Neuron (in vitro differentiated cells): ENCODE measurements at regions not wholly inside any gene's neighbourhood (a gene's known extent, or its start where the extent isn't known, plus 50 kb on each side); places are given as distances from the start of the nearest gene placed in this dataset.
"Not testable (repeated sequence)": the region's sequence is repeated elsewhere in the genome, so short reads cannot be mapped to it uniquely, and the experiment has no call there.

Experiments used
- H2AFZ ChIP-seq: one replicate; pipeline ENCODE4 v1.6.1; 2013; ENCODE audit warnings: low read depth, mild to moderate bottlenecking, inconsistent platforms, low read length, moderate library complexity
- H3K27me3 ChIP-seq: one replicate; pipeline ENCODE4 v1.6.1; 2013; ENCODE audit warnings: low read length; ENCODE audit not compliant: insufficient read depth
- H3K36me3 ChIP-seq: one replicate; pipeline ENCODE4 v1.6.1; 2013; ENCODE audit warnings: low read length; ENCODE audit not compliant: insufficient read depth
- H3K4me1 ChIP-seq: one replicate; pipeline ENCODE4 v1.6.1; 2013; ENCODE audit warnings: low read length; ENCODE audit not compliant: insufficient read depth
- H3K4me3 ChIP-seq: 2 replicates; pipeline ENCODE4 v1.5.1; 2013; ENCODE audit warnings: mild to moderate bottlenecking, low read length, moderate library complexity
- H3K9me3 ChIP-seq: one replicate; pipeline ENCODE4 v1.6.1; 2013; ENCODE audit warnings: low read length

GRCh38 chr4:131638781-131639180 lies 1510.3 kb upstream of the PCDH10 start:
- H3K27me3 ChIP-seq, result no peaks in the 10 kb centered on the region
- H3K9me3 ChIP-seq, result no peaks in the 10 kb centered on the region
- no peak overlapping the region for H3K4me3 ChIP-seq
- H2AFZ ChIP-seq, result no peak overlapping the region
- no peaks in the 10 kb centered on the region for H3K4me1 ChIP-seq
- H3K36me3 ChIP-seq, result no peaks in the 10 kb centered on the region

- Histone ChIP-seq H2AFZ (no peak overlapping the region), H3K36me3 (no peaks in the 10 kb centered on the region), H3K4me1 (no peaks in the 10 kb centered on the region), H3K4me3 (no peak overlapping the region), H3K9me3 (no peaks in the 10 kb centered on the region), H3K27me3 (no peaks in the 10 kb centered on the region)
Measured at GRCh38 chr4:131644619-131645018, 1504.5 kb upstream of the PCDH10 start.

- Histone ChIP-seq H3K4me1 (no peaks in the 10 kb centered on the region), H3K4me3 (no peak overlapping the region), H3K9me3 (no peaks in the 10 kb centered on the region), H2AFZ (no peak overlapping the region), H3K36me3 (no peaks in the 10 kb centered on the region), H3K27me3 (no peaks in the 10 kb centered on the region)
Measured at GRCh38 chr4:131649227-131649626, 1499.9 kb upstream of the PCDH10 start.

GRCh38 chr4:131650951-131651350 lies 1498.1 kb upstream of the PCDH10 start:
- no peaks in the 10 kb centered on the region for H3K9me3 ChIP-seq
- no peaks in the 10 kb centered on the region for H3K4me1 ChIP-seq
- no peak overlapping the region for H2AFZ ChIP-seq
- H3K27me3 ChIP-seq, result no peaks in the 10 kb centered on the region
- H3K4me3 ChIP-seq, result no peak overlapping the region
- no peaks in the 10 kb centered on the region for H3K36me3 ChIP-seq

- not testable (repeated sequence) for H3K27me3 ChIP-seq, H3K36me3 ChIP-seq, H2AFZ ChIP-seq, H3K9me3 ChIP-seq, H3K4me1 ChIP-seq, H3K4me3 ChIP-seq
Measured at GRCh38 chr4:131683314-131683713, 1465.8 kb upstream of the PCDH10 start.

GRCh38 chr4:131721883-131722282 lies 1427.2 kb upstream of the PCDH10 start:
- no peaks in the 10 kb centered on the region for H3K4me1 ChIP-seq
- H3K27me3 ChIP-seq, result no peaks in the 10 kb centered on the region
- H3K36me3 ChIP-seq, result no peaks in the 10 kb centered on the region
- H2AFZ ChIP-seq, result no peak overlapping the region
- no peak overlapping the region for H3K4me3 ChIP-seq
- H3K9me3 ChIP-seq, result no peaks in the 10 kb centered on the region

GRCh38 chr4:131723069-131723468 lies 1426.0 kb upstream of the PCDH10 start:
- not testable (repeated sequence) for H3K36me3 ChIP-seq, H3K27me3 ChIP-seq, H3K9me3 ChIP-seq, H3K4me3 ChIP-seq, H3K4me1 ChIP-seq, H2AFZ ChIP-seq

GRCh38 chr4:131724847-131725246 lies 1424.2 kb upstream of the PCDH10 start:
- H3K4me1 ChIP-seq, H3K27me3 ChIP-seq, H2AFZ ChIP-seq, H3K4me3 ChIP-seq, H3K36me3 ChIP-seq, H3K9me3 ChIP-seq: not testable (repeated sequence)

GRCh38 chr4:131725521-131725920 lies 1423.6 kb upstream of the PCDH10 start:
- H3K27me3 ChIP-seq, H3K4me3 ChIP-seq, H3K9me3 ChIP-seq: not testable (repeated sequence)

GRCh38 chr4:131726940-131727339 lies 1422.2 kb upstream of the PCDH10 start:
- not testable (repeated sequence) for H2AFZ ChIP-seq, H3K4me3 ChIP-seq, H3K27me3 ChIP-seq, H3K4me1 ChIP-seq, H3K9me3 ChIP-seq, H3K36me3 ChIP-seq

More at GRCh38 chr4:131725521-131725920, 1423.6 kb upstream of the PCDH10 start:
- not testable (repeated sequence) for H3K36me3 ChIP-seq, H2AFZ ChIP-seq, H3K4me1 ChIP-seq

GRCh38 chr4:131727418-131727817 lies 1421.7 kb upstream of the PCDH10 start:
- H3K36me3 ChIP-seq, H3K27me3 ChIP-seq, H2AFZ ChIP-seq, H3K9me3 ChIP-seq, H3K4me1 ChIP-seq, H3K4me3 ChIP-seq: not testable (repeated sequence)

- not testable (repeated sequence) for H3K36me3 ChIP-seq, H2AFZ ChIP-seq, H3K4me1 ChIP-seq, H3K27me3 ChIP-seq, H3K4me3 ChIP-seq, H3K9me3 ChIP-seq
Measured at GRCh38 chr4:131729205-131729604, 1419.9 kb upstream of the PCDH10 start.

- H2AFZ ChIP-seq, H3K36me3 ChIP-seq, H3K9me3 ChIP-seq, H3K27me3 ChIP-seq, H3K4me1 ChIP-seq, H3K4me3 ChIP-seq: not testable (repeated sequence)
Measured at GRCh38 chr4:131729716-131730398, 1419.2 kb upstream of the PCDH10 start.

GRCh38 chr4:131730574-131730973 lies 1418.5 kb upstream of the PCDH10 start:
- H3K4me3 ChIP-seq, H3K27me3 ChIP-seq: not testable (repeated sequence)

More at GRCh38 chr4:131730574-131730973, 1418.5 kb upstream of the PCDH10 start:
- H2AFZ ChIP-seq, H3K9me3 ChIP-seq, H3K36me3 ChIP-seq, H3K4me1 ChIP-seq: not testable (repeated sequence)
